ENCODE measurements at regions not wholly inside any gene's neighbourhood (a gene's known extent, or its start where the extent isn't known, plus 50 kb on each side); places are given as distances from the start of the nearest gene placed in this dataset.

DNA sequence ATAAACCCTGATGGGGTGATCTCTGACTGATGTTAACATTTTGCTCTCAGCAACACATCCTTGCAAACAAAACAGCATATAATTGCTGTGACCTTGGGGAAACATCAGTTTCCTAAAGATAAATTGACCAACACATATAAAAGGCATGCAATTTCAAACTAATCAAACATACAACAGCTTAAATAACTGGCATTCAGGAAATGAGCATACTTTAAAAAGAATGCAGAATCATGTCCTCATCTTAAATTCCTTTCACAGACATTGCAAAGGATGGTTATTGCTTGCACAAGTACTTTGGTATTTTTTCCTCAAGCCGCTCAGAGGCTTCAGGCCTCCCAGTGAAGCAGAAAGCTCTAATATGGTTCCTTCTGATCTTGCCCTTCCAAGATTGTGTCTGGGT is 53.4 kb upstream of the RGS18 start:
- no peak for ATAC-seq
- H4K20me1 ChIP-seq (ENCODE audit: insufficient read depth, low read length), result no peaks in the 10 kb centered on the region
- no peak overlapping the region for H3K4me3 ChIP-seq (replicated peaks in 1 of 3; ENCODE audit: insufficient read depth in 1 of 3, low read depth in 2 of 3, low read length in 3 of 3)
- no peak for TF ChIP-seq ZNF143 (CRISPR knock-in tag; IDR thresholded peaks at IDR 0.05)
- TF ChIP-seq CCAR2 (optimal IDR thresholded peaks at IDR 0.05; ENCODE audit: low read depth, low read length), result no peak
- no peak for TF ChIP-seq ZNF841 (CRISPR knock-in tag; IDR thresholded peaks at IDR 0.05; ENCODE audit: borderline replicate concordance)
- TF ChIP-seq FOXM1 (CRISPR knock-in tag; IDR thresholded peaks at IDR 0.05), result no peak
- TF ChIP-seq ZNF775 (CRISPR knock-in tag; IDR thresholded peaks at IDR 0.05; ENCODE audit: borderline replicate concordance), result no peak
- TF ChIP-seq PAX8 (CRISPR knock-in tag; IDR thresholded peaks at IDR 0.05; ENCODE audit: borderline replicate concordance), result no peak
- TF ChIP-seq IKZF4 (CRISPR knock-in tag; IDR thresholded peaks at IDR 0.05; ENCODE audit: borderline replicate concordance, low read depth, not compliant biosample characterization), result no peak
- TF ChIP-seq, protein P1, sequence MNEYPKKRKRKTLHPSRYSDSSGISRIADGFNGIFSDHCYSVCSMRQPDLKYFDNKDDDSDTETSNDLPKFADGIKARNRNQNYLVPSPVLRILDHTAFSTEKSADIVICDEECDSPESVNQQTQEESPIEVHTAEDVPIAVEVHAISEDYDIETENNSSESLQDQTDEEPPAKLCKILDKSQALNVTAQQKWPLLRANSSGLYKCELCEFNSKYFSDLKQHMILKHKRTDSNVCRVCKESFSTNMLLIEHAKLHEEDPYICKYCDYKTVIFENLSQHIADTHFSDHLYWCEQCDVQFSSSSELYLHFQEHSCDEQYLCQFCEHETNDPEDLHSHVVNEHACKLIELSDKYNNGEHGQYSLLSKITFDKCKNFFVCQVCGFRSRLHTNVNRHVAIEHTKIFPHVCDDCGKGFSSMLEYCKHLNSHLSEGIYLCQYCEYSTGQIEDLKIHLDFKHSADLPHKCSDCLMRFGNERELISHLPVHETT (CRISPR knock-in tag; conservative IDR thresholded peaks at IDR 0.05), result no peak
- TF ChIP-seq, protein P2, sequence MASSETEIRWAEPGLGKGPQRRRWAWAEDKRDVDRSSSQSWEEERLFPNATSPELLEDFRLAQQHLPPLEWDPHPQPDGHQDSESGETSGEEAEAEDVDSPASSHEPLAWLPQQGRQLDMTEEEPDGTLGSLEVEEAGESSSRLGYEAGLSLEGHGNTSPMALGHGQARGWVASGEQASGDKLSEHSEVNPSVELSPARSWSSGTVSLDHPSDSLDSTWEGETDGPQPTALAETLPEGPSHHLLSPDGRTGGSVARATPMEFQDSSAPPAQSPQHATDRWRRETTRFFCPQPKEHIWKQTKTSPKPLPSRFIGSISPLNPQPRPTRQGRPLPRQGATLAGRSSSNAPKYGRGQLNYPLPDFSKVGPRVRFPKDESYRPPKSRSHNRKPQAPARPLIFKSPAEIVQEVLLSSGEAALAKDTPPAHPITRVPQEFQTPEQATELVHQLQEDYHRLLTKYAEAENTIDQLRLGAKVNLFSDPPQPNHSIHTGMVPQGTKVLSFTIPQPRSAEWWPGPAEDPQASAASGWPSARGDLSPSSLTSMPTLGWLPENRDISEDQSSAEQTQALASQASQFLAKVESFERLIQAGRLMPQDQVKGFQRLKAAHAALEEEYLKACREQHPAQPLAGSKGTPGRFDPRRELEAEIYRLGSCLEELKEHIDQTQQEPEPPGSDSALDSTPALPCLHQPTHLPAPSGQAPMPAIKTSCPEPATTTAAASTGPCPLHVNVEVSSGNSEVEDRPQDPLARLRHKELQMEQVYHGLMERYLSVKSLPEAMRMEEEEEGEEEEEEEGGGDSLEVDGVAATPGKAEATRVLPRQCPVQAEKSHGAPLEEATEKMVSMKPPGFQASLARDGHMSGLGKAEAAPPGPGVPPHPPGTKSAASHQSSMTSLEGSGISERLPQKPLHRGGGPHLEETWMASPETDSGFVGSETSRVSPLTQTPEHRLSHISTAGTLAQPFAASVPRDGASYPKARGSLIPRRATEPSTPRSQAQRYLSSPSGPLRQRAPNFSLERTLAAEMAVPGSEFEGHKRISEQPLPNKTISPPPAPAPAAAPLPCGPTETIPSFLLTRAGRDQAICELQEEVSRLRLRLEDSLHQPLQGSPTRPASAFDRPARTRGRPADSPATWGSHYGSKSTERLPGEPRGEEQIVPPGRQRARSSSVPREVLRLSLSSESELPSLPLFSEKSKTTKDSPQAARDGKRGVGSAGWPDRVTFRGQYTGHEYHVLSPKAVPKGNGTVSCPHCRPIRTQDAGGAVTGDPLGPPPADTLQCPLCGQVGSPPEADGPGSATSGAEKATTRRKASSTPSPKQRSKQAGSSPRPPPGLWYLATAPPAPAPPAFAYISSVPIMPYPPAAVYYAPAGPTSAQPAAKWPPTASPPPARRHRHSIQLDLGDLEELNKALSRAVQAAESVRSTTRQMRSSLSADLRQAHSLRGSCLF (CRISPR knock-in tag; IDR thresholded peaks at IDR 0.05; ENCODE audit: borderline replicate concordance), result no peak
- TF ChIP-seq KLF13 (CRISPR knock-in tag; IDR thresholded peaks at IDR 0.05), result no peak
- TF ChIP-seq KLF9 (CRISPR knock-in tag; IDR thresholded peaks at IDR 0.05; ENCODE audit: low read depth), result no peak
- TF ChIP-seq KDM4B (CRISPR knock-in tag; IDR thresholded peaks at IDR 0.05), result no peak
- no peak for TF ChIP-seq ZNF296 (CRISPR knock-in tag; conservative IDR thresholded peaks at IDR 0.05)
- TF ChIP-seq ZNF709 (CRISPR knock-in tag; IDR thresholded peaks at IDR 0.05), result no peak
- TF ChIP-seq, protein P3, sequence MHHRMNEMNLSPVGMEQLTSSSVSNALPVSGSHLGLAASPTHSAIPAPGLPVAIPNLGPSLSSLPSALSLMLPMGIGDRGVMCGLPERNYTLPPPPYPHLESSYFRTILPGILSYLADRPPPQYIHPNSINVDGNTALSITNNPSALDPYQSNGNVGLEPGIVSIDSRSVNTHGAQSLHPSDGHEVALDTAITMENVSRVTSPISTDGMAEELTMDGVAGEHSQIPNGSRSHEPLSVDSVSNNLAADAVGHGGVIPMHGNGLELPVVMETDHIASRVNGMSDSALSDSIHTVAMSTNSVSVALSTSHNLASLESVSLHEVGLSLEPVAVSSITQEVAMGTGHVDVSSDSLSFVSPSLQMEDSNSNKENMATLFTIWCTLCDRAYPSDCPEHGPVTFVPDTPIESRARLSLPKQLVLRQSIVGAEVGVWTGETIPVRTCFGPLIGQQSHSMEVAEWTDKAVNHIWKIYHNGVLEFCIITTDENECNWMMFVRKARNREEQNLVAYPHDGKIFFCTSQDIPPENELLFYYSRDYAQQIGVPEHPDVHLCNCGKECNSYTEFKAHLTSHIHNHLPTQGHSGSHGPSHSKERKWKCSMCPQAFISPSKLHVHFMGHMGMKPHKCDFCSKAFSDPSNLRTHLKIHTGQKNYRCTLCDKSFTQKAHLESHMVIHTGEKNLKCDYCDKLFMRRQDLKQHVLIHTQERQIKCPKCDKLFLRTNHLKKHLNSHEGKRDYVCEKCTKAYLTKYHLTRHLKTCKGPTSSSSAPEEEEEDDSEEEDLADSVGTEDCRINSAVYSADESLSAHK (CRISPR knock-in tag; IDR thresholded peaks at IDR 0.05; ENCODE audit: borderline replicate concordance), result no peak
- no peak for TF ChIP-seq ZIK1 (CRISPR knock-in tag; IDR thresholded peaks at IDR 0.05; ENCODE audit: borderline replicate concordance, low read depth)
- no peak for TF ChIP-seq TP53 (CRISPR knock-in tag; conservative IDR thresholded peaks at IDR 0.05)
- TF ChIP-seq GPN1 (CRISPR knock-in tag; IDR thresholded peaks at IDR 0.05; ENCODE audit: borderline replicate concordance), result no peak
- no peak for TF ChIP-seq KDM1A (CRISPR knock-in tag; IDR thresholded peaks at IDR 0.05)
- BruUV-seq (replicated peaks), result no TSS peak
- FAIRE-seq, result no peak
- DNase-seq (ENCODE audit: low spot score), result no peak
- no peaks in the 10 kb centered on the region for H3K4me1 ChIP-seq (ENCODE audit: insufficient read depth, low read length)
- in situ Hi-C loops (cut with HindIII; ENCODE audit: extremely low pct_ligation_motif_present, low pct_unique_long_range_greater_than_20kb) (no loop called here), intact Hi-C loops (cut with micrococcal nuclease; ENCODE audit: unreplicated experiment) (no loop called here)
- H3K27me3 ChIP-seq (ENCODE audit: control insufficient read depth in 1 of 2, insufficient read depth in 2 of 2, low read length in 2 of 2), result no peaks in the 10 kb centered on the region
- ChIA-PET CTCF (ENCODE audit: low intra/inter-chr PET ratio, low total read pairs) (no interaction called here), POLR2A (no interaction called here)
- H3K4me2 ChIP-seq (ENCODE audit: low read depth, low read length), result no peak overlapping the region
- no peaks in the 10 kb centered on the region for H3K36me3 ChIP-seq (replicated peaks in 1 of 2; ENCODE audit: control insufficient read depth in 1 of 2, insufficient read depth in 2 of 2, low read length in 2 of 2)
- H2AFZ ChIP-seq (ENCODE audit: low read length), result no peak overlapping the region
- H3K9me3 ChIP-seq (ENCODE audit: low read length), result no peaks in the 10 kb centered on the region
- 0% methylated on average over 1 of the region's 1 CpG for WGBS (ENCODE audit: low lambda C conversion rate)
- no peaks in the 10 kb centered on the region for H3K79me2 ChIP-seq (ENCODE audit: insufficient read depth, low read length)
- H3K9ac ChIP-seq (ENCODE audit: insufficient read depth, low read depth, low read length), result no peak overlapping the region
- H3K27ac ChIP-seq (ENCODE audit: extremely low read length, insufficient read depth, low read length), result no peak overlapping the region

Measured in HepG2 (cell line).